ENCODE measurements at regions not wholly inside any gene's neighbourhood (a gene's known extent, or its start where the extent isn't known, plus 50 kb on each side); places are given as distances from the start of the nearest gene placed in this dataset.

DNA sequence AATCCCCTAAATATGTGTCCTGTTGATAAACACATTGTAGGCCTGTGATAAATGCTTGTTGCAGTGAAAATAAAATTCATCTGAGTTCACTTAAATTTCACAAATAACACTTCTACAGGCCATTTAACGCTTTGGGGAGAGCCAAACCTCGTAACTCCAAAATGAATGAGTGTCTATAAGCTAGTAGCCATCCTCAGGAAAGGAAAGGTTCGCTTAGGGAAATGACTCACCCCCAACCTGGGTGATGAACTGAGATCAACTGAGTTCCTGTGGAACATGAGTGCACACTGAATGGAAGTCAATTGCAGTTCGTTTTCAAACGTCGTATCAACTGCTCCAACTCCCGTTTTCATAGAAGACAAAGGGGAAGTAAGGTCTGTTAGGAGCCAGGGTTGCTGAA lies 527.6 kb upstream of the ID2 start:
- peaks cover 5% of the 10 kb centered on the region for H3K4me1 ChIP-seq
- H3K9ac ChIP-seq, result no peak overlapping the region
- no peak overlapping the region for H2AFZ ChIP-seq
- H3K27me3 ChIP-seq (ENCODE audit: control insufficient read depth, insufficient read depth, low read length), result no peaks in the 10 kb centered on the region
- no peak overlapping the region for H3K4me3 ChIP-seq (ENCODE audit: low read depth, low read length)
- H3K36me3 ChIP-seq (ENCODE audit: control insufficient read depth, insufficient read depth, low read length), result no peaks in the 10 kb centered on the region
- TF ChIP-seq CTCF (IDR thresholded peaks at IDR 0.05), result no peak
- no peaks in the 10 kb centered on the region for H3K9me3 ChIP-seq (ENCODE audit: control insufficient read depth, low read length)
- no peaks in the 10 kb centered on the region for H3K79me2 ChIP-seq
- no peak overlapping the region for H3K4me2 ChIP-seq (ENCODE audit: low read length)
- H3K27ac ChIP-seq, result no peak overlapping the region

- no peaks in the 10 kb centered on the region for H3K9me3 ChIP-seq (ENCODE audit: control insufficient read depth, low read length)
- no peak overlapping the region for H3K27ac ChIP-seq
- H3K9ac ChIP-seq, result no peak overlapping the region
- H2AFZ ChIP-seq, result no peak overlapping the region
- no peaks in the 10 kb centered on the region for H3K27me3 ChIP-seq (ENCODE audit: control insufficient read depth, insufficient read depth, low read length)
- H3K4me2 ChIP-seq (ENCODE audit: low read length), result no peak overlapping the region
- no peak for TF ChIP-seq CTCF (IDR thresholded peaks at IDR 0.05)
- H3K79me2 ChIP-seq, result no peaks in the 10 kb centered on the region
- H3K4me1 ChIP-seq, result peaks cover 5% of the 10 kb centered on the region
- no peaks in the 10 kb centered on the region for H3K36me3 ChIP-seq (ENCODE audit: control insufficient read depth, insufficient read depth, low read length)
- no peak overlapping the region for H3K4me3 ChIP-seq (ENCODE audit: low read depth, low read length)
These were observed 526.9 kb upstream of the ID2 start for GRCh38 chr2:8154936-8155335.

DNA sequence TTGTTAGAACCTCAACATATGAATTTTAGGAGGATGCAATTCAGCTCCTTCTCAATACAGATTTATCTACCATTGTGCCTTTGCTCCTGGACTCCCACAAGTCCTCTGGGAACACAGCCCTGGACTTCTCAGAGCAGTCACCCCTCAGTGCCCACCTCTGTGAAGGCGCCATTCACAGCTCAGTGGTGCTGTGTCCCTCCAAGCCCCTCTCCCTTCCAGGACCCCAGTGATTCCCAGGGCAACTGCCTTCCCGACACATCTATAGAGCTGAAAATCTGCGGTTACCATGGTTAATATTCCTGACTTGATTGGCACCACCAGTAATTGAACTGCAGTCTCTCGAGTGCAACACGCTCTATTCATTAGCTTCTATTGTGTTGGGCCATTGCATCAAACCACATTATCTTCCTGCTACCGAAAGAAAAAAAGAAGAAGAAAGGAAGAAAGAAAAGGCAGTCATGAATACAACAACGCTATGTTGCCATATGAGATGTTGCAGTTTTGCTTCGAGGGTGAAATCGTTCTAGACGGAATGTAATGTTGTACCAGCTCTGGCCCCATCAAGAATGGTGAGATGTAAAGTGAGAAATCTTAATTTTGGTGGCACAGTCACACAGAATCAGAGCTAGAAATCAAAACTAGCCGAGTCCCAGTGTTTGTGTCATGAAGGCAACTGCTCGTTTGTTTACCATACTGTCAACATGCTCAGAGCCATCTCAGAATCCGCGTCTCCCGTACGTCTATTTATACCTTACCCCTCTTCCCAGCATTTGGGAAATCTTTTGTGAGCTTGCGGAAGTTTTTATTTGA lies 524.0 kb upstream of the ID2 start:
- no peak overlapping the region for H3K4me3 ChIP-seq (ENCODE audit: low read depth, low read length)
- no peaks in the 10 kb centered on the region for H3K36me3 ChIP-seq (ENCODE audit: control insufficient read depth, insufficient read depth, low read length)

GRCh38 chr2:8158711-8159110 lies 523.1 kb upstream of the ID2 start:
- Histone ChIP-seq H3K4me2 (ENCODE audit: low read length) (no peak overlapping the region), H3K9me3 (ENCODE audit: control insufficient read depth, low read length) (no peaks in the 10 kb centered on the region), H3K9ac (no peak overlapping the region), H3K27ac (no peak overlapping the region), H3K4me3 (ENCODE audit: low read depth, low read length) (no peak overlapping the region), H2AFZ (no peak overlapping the region), H3K27me3 (ENCODE audit: control insufficient read depth, insufficient read depth, low read length) (no peaks in the 10 kb centered on the region), H3K36me3 (ENCODE audit: control insufficient read depth, insufficient read depth, low read length) (no peaks in the 10 kb centered on the region), H3K79me2 (no peaks in the 10 kb centered on the region), H3K4me1 (peaks cover 10% of the 10 kb centered on the region)
- TF ChIP-seq CTCF (IDR thresholded peaks at IDR 0.05), result no peak

More for the DNA sequence above, 524.0 kb upstream of the ID2 start:
- Histone ChIP-seq H3K27ac (no peak overlapping the region), H3K4me2 (ENCODE audit: low read length) (no peak overlapping the region), H3K4me1 (peaks cover 10% of the 10 kb centered on the region), H3K9ac (no peak overlapping the region), H3K9me3 (ENCODE audit: control insufficient read depth, low read length) (no peaks in the 10 kb centered on the region), H2AFZ (no peak overlapping the region), H3K27me3 (ENCODE audit: control insufficient read depth, insufficient read depth, low read length) (no peaks in the 10 kb centered on the region), H3K79me2 (no peaks in the 10 kb centered on the region)
- TF ChIP-seq CTCF (IDR thresholded peaks at IDR 0.05), result no peak

Measured in parathyroid adenoma (tissue), 2 donors.